Stimulated activated CD8-positive, alpha-beta memory T cell treated with anti-CD3 and anti-CD28 coated beads, Interleukin-7, amount 100 ng/mL, for 48 hours (primary cell): ENCODE measurements at regions not wholly inside any gene's neighbourhood (a gene's known extent, or its start where the extent isn't known, plus 50 kb on each side); places are given as distances from the start of the nearest gene placed in this dataset.

ENCODE experiments used
- DNase-seq, 2 donors: peaks; one replicate each; pipeline ENCODE4 v3.0.0-alpha.2; 2020; ENCODE audit warnings: low read depth in 1 of 2; ENCODE audit errors: extremely low read depth in 1 of 2

GRCh38 chr3:43783987-43784639 is 93.4 kb downstream of the ABHD5 start:
- no peak for DNase-seq

GRCh38 chr3:43784640-43785011 is 93.9 kb downstream of the ABHD5 start:
- no peak for DNase-seq

GRCh38 chr3:43785551-43785950 is 94.8 kb downstream of the ABHD5 start:
- DNase-seq: no peak

GRCh38 chr3:43786102-43786501 is 95.4 kb downstream of the ABHD5 start:
- no peak for DNase-seq

- no peak for DNase-seq
Measured at GRCh38 chr3:43786526-43787305, 96.0 kb downstream of the ABHD5 start.

- DNase-seq: no peak
Measured at GRCh38 chr3:43787330-43787729, 96.6 kb downstream of the ABHD5 start.

- DNase-seq: no peak
Measured at GRCh38 chr3:43789028-43789427, 98.3 kb downstream of the ABHD5 start.

- no peak for DNase-seq
Measured at GRCh38 chr3:43790060-43790459, 99.3 kb downstream of the ABHD5 start.

GRCh38 chr3:43790476-43790875 is 99.7 kb downstream of the ABHD5 start:
- no peak for DNase-seq

GRCh38 chr3:43791246-43791645 is 100.5 kb downstream of the ABHD5 start:
- DNase-seq: no peak

- DNase-seq: no peak
Measured at GRCh38 chr3:43792904-43793303, 102.2 kb downstream of the ABHD5 start.

GRCh38 chr3:43793648-43794372 is 103.1 kb downstream of the ABHD5 start:
- DNase-seq: no peak

GRCh38 chr3:43794776-43795175 is 104.0 kb downstream of the ABHD5 start:
- DNase-seq: no peak

GRCh38 chr3:43795491-43795890 is 104.8 kb downstream of the ABHD5 start:
- DNase-seq: no peak

- DNase-seq: no peak
Measured at GRCh38 chr3:43796041-43796596, 105.4 kb downstream of the ABHD5 start.

GRCh38 chr3:43797794-43798193 is 107.1 kb downstream of the ABHD5 start:
- no peak for DNase-seq

- no peak for DNase-seq
Measured at GRCh38 chr3:43810797-43811196, 120.1 kb downstream of the ABHD5 start.

GRCh38 chr3:43814461-43814860 is 123.7 kb downstream of the ABHD5 start:
- DNase-seq: no peak

- DNase-seq: no peak
Measured at GRCh38 chr3:43816372-43816771, 125.6 kb downstream of the ABHD5 start.

- no peak for DNase-seq
Measured at GRCh38 chr3:43817064-43817463, 126.3 kb downstream of the ABHD5 start.

GRCh38 chr3:43817825-43818224 is 127.1 kb downstream of the ABHD5 start:
- DNase-seq: peak in 1 of 2 donors; percentile 7

GRCh38 chr3:43818229-43818628 is 127.5 kb downstream of the ABHD5 start:
- no peak for DNase-seq
